Non-pigmented ciliary epithelial cell (primary cell): ENCODE measurements at regions not wholly inside any gene's neighbourhood (a gene's known extent, or its start where the extent isn't known, plus 50 kb on each side); places are given as distances from the start of the nearest gene placed in this dataset.

Experiments used
- DNase-seq: peaks from one replicate; pipeline ENCODE4 v3.0.0-alpha.2; 2010; ENCODE audit warnings: low read depth

GRCh38 chr2:16411788-16412187, 253.8 kb downstream of the CYRIA start:
- DNase-seq, result no peak

GRCh38 chr2:16409849-16410248, 255.8 kb downstream of the CYRIA start:
- no peak for DNase-seq

GRCh38 chr2:16409006-16409390, 256.6 kb downstream of the CYRIA start:
- DNase-seq, result no peak

GRCh38 chr2:16408331-16409005, 257.2 kb downstream of the CYRIA start:
- no peak for DNase-seq

GRCh38 chr2:16407358-16407757, 258.3 kb downstream of the CYRIA start:
- no peak for DNase-seq

GRCh38 chr2:16406496-16407289, 258.9 kb downstream of the CYRIA start:
- DNase-seq, result no peak

GRCh38 chr2:16405551-16405950, 260.1 kb downstream of the CYRIA start:
- DNase-seq, result no peak

- no peak for DNase-seq
These were observed 260.9 kb downstream of the CYRIA start for GRCh38 chr2:16404551-16405300.

GRCh38 chr2:16404146-16404545, 261.5 kb downstream of the CYRIA start:
- no peak for DNase-seq

- DNase-seq, result no peak
These were observed 262.7 kb downstream of the CYRIA start for GRCh38 chr2:16402891-16403290.

- no peak for DNase-seq
These were observed 263.8 kb downstream of the CYRIA start for GRCh38 chr2:16401761-16402300.

- DNase-seq, result no peak
These were observed 265.5 kb downstream of the CYRIA start for GRCh38 chr2:16400127-16400623.

- DNase-seq, result no peak
These were observed 267.1 kb downstream of the CYRIA start for GRCh38 chr2:16398486-16399043.

- DNase-seq, result no peak
These were observed 267.8 kb downstream of the CYRIA start for GRCh38 chr2:16397681-16398475.

- DNase-seq, result no peak
These were observed 268.6 kb downstream of the CYRIA start for GRCh38 chr2:16396986-16397385.

GRCh38 chr2:16396171-16396570, 269.5 kb downstream of the CYRIA start:
- DNase-seq, result no peak

GRCh38 chr2:16395601-16396000, 270.0 kb downstream of the CYRIA start:
- DNase-seq, result no peak

- no peak for DNase-seq
These were observed 270.6 kb downstream of the CYRIA start for GRCh38 chr2:16394986-16395550.

GRCh38 chr2:16394072-16394985, 271.3 kb downstream of the CYRIA start:
- no peak for DNase-seq
